H9 (cell line): ENCODE measurements at regions not wholly inside any gene's neighbourhood (a gene's known extent, or its start where the extent isn't known, plus 50 kb on each side); places are given as distances from the start of the nearest gene placed in this dataset.

ENCODE experiments used
- DNase-seq: peaks from one replicate; pipeline ENCODE4 v3.0.0-alpha.2; 2017
- H2AFZ ChIP-seq: one replicate; pipeline ENCODE4 v1.6.1; 2013; ENCODE audit warnings: mild to moderate bottlenecking, low read length, control low read depth, moderate library complexity
- H2AK5ac ChIP-seq: 2 replicates; pipeline ENCODE4 v1.6.1; 2013; ENCODE audit warnings: low read length, control low read depth, mixed read lengths; ENCODE audit not compliant: insufficient read length
- H2BK120ac ChIP-seq: one replicate; pipeline ENCODE4 v1.6.1; 2013; ENCODE audit warnings: low read depth, mild to moderate bottlenecking, low read length, control low read depth, inconsistent platforms; ENCODE audit not compliant: poor library complexity, severe bottlenecking
- H2BK12ac ChIP-seq: 2 replicates; pipeline ENCODE4 v1.6.1; 2013; ENCODE audit warnings: low read length, control low read depth, mixed read lengths, low read depth; ENCODE audit not compliant: insufficient read length
- H2BK15ac ChIP-seq: 2 replicates; pipeline ENCODE4 v1.6.1; 2013; ENCODE audit warnings: low read depth, low read length, control low read depth
- H2BK20ac ChIP-seq: one replicate; pipeline ENCODE4 v1.6.1; 2013; ENCODE audit warnings: low read depth, mild to moderate bottlenecking, low read length, control low read depth, inconsistent platforms; ENCODE audit not compliant: poor library complexity, severe bottlenecking
- H2BK5ac ChIP-seq: 2 replicates; pipeline ENCODE4 v1.6.1; 2013; ENCODE audit warnings: low read length, control low read depth, mixed read lengths; ENCODE audit not compliant: insufficient read length
- H3K14ac ChIP-seq: 2 replicates; pipeline ENCODE4 v1.6.1; 2013; ENCODE audit warnings: low read length, control low read depth; ENCODE audit not compliant: insufficient read depth
- H3K18ac ChIP-seq: 2 replicates; pipeline ENCODE4 v1.6.1; 2013; ENCODE audit warnings: low read depth, mild to moderate bottlenecking, mixed read lengths, low read length, control low read depth; ENCODE audit not compliant: insufficient read length
- H3K23ac ChIP-seq: 2 replicates; pipeline ENCODE4 v1.6.1; 2013; ENCODE audit warnings: low read length, control low read depth, mixed read lengths, low read depth; ENCODE audit not compliant: insufficient read length
- H3K23me2 ChIP-seq: 2 replicates; pipeline ENCODE4 v1.6.1; 2013; ENCODE audit warnings: low read depth, mild to moderate bottlenecking, mixed read lengths, low read length, control low read depth; ENCODE audit not compliant: insufficient read length, poor library complexity, severe bottlenecking
- H3K27ac ChIP-seq: 2 replicates; pipeline ENCODE4 v1.5.1; 2013; ENCODE audit warnings: low read length, control low read depth, mixed read lengths, low read depth; ENCODE audit not compliant: insufficient read length
- H3K27me3 ChIP-seq: 2 replicates; pipeline ENCODE4 v1.6.1; 2013; ENCODE audit warnings: low read length, control low read depth, inconsistent platforms; ENCODE audit not compliant: insufficient read depth
- H3K4ac ChIP-seq: 2 replicates; pipeline ENCODE4 v1.6.1; 2013; ENCODE audit warnings: low read depth, mild to moderate bottlenecking, control low read depth, inconsistent platforms, low read length, moderate library complexity
- H3K4me1 ChIP-seq: 2 replicates; pipeline ENCODE4 v1.6.1; 2013; ENCODE audit warnings: low read length, control low read depth, inconsistent platforms; ENCODE audit not compliant: insufficient read depth
- H3K4me2 ChIP-seq: 2 replicates; pipeline ENCODE4 v1.6.1; 2013; ENCODE audit warnings: low read length, control low read depth, mixed read lengths; ENCODE audit not compliant: insufficient read length, insufficient read depth
- H3K56ac ChIP-seq: 2 replicates; pipeline ENCODE4 v1.6.1; 2013; ENCODE audit warnings: low read depth, mild to moderate bottlenecking, mixed read lengths, low read length, control low read depth; ENCODE audit not compliant: insufficient read length
- H3K79me1 ChIP-seq: 2 replicates; pipeline ENCODE4 v1.6.1; 2013; ENCODE audit warnings: low read depth, mild to moderate bottlenecking, moderate library complexity, low read length, control low read depth, inconsistent platforms; ENCODE audit not compliant: insufficient read depth, poor library complexity, severe bottlenecking
- H3K79me2 ChIP-seq: 2 replicates; pipeline ENCODE4 v1.6.1; 2013; ENCODE audit warnings: low read length, control low read depth, inconsistent platforms; ENCODE audit not compliant: insufficient read depth
- H3K9ac ChIP-seq: 2 replicates; pipeline ENCODE4 v1.6.1; 2013; ENCODE audit warnings: low read length, control low read depth, mixed read lengths; ENCODE audit not compliant: insufficient read length; ENCODE audit errors: extremely low read depth
- H3K9me3 ChIP-seq: one replicate; pipeline ENCODE4 v1.6.1; 2013; ENCODE audit warnings: low read depth, low read length, inconsistent platforms; ENCODE audit not compliant: control insufficient read depth
- H3T11ph ChIP-seq: one replicate; pipeline ENCODE4 v1.6.1; 2013; ENCODE audit warnings: mild to moderate bottlenecking, low read length, control low read depth, inconsistent platforms
- H4K20me1 ChIP-seq: one replicate; pipeline ENCODE4 v1.6.1; 2013; ENCODE audit not compliant: control insufficient read depth, insufficient read length, insufficient read depth
- H4K5ac ChIP-seq: 2 replicates; pipeline ENCODE4 v1.6.1; 2013; ENCODE audit warnings: low read depth, mild to moderate bottlenecking, mixed read lengths, low read length, control low read depth; ENCODE audit not compliant: insufficient read length
- H4K8ac ChIP-seq: replicated peaks from 2 replicates; pipeline ENCODE4 v1.6.1; 2013; ENCODE audit warnings: low read length, control low read depth, mixed read lengths, low read depth; ENCODE audit not compliant: insufficient read length
- H4K91ac ChIP-seq: 2 replicates; pipeline ENCODE4 v1.6.1; 2013; ENCODE audit warnings: low read depth, mild to moderate bottlenecking, moderate library complexity, mixed read lengths, low read length, control low read depth; ENCODE audit not compliant: insufficient read length
- H3K27ac Mint-ChIP-seq, 3 experiments: 2 replicates in 2 of 3; 3 replicates in 1 of 3; pipeline ENCODE4 v1.8.0; 2020 to 2021; ENCODE audit warnings: mixed read lengths in 3 of 3, mild to moderate bottlenecking in 1 of 3, moderate library complexity in 1 of 3
- H3K27me3 Mint-ChIP-seq: 2 replicates; pipeline ENCODE4 v1.8.0; 2021; ENCODE audit warnings: low read depth, mild to moderate bottlenecking, moderate library complexity, mixed read lengths
- H3K36me3 Mint-ChIP-seq, 3 experiments: 2 replicates in 2 of 3; 3 replicates in 1 of 3; pipeline ENCODE4 v1.8.0; 2020 to 2021; ENCODE audit warnings: low read depth in 3 of 3, mixed read lengths in 3 of 3; ENCODE audit not compliant: insufficient read depth in 1 of 3
- H3K4me1 Mint-ChIP-seq, 2 experiments: 2 replicates each; pipeline ENCODE4 v1.8.0; 2020; ENCODE audit warnings: mixed read lengths in 2 of 2
- H3K4me3 Mint-ChIP-seq, 2 experiments: 2 replicates in 1 of 2; 3 replicates in 1 of 2; pipeline ENCODE4 v1.8.0; 2020 to 2021; ENCODE audit warnings: mild to moderate bottlenecking in 2 of 2, mixed read lengths in 2 of 2, moderate library complexity in 1 of 2
- H3K9me3 Mint-ChIP-seq, 2 experiments: 2 replicates in 1 of 2; 3 replicates in 1 of 2; pipeline ENCODE4 v1.8.0; 2020; ENCODE audit warnings: mild to moderate bottlenecking in 2 of 2, mixed read lengths in 2 of 2, moderate library complexity in 1 of 2
- WGBS: extraction: QIAGEN DNeasy Blood & Tissue Kit; methylation state at CpG from one replicate; pipeline ENCODE4 v1.1.7; 2013; ENCODE audit warnings: missing lambda C conversion rate, low lambda C conversion rate, mixed read lengths; ENCODE audit not compliant: insufficient read length; ENCODE audit errors: extremely low coverage; 5-methylcytosine and 5-hydroxymethylcytosine counted together
- TF ChIP-seq, protein P1 (sequence below): fragments of 200-600 bp; sonication (generic); conservative IDR thresholded peaks from 3 replicates; pipeline ENCODE4 v1.8.0; 2021; ENCODE audit warnings: antibody characterized with exemption, mild to moderate bottlenecking

DNA sequence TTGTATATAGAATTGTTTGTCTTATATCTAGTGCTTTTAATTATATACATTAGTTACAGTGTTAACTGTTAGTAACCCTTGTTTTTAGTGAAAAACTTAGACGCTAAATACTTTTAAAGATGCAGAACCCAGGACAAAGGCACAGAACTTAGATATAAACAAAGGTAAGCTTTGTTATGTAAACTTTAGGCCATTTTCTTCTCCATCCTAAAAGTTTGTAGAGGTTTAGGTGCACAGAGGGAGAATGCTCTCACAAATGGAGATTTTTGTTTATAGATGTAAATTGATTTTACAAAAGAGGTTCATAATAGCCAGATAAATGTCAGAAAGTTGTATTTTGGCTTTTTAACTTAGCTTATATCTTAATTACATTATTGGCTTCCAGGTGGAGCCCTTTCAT lies 490.5 kb upstream of the LRRC7 start:
- H2AFZ ChIP-seq = no peak overlapping the region
- Mint-ChIP-seq H3K4me3 (peak overlapping the region in 1 of 2 experiments; percentile 34; a peak in 2 of 5 replicates), H3K36me3 (peaks cover 9 to 22% (median 17%) of the 10 kb centered on the region in 3 experiments; a peak in 6 of 7 replicates), H3K27ac (peak overlapping the region; percentile 88 to 98 (median 93); a peak in 6 of 7 replicates), H3K4me1 (peaks cover 62 to 66% of the 10 kb centered on the region in 2 experiments), H3K9me3 (peaks cover 9 to 21% of the 10 kb centered on the region in 2 experiments), H3K27me3 (no peaks in the 10 kb centered on the region; the same call in 1 of the 2 replicates)
- H3K4me2 ChIP-seq = peak overlapping the region; percentile 34
- no peak overlapping the region for H3K23ac ChIP-seq
- DNase-seq = no peak
- H4K91ac ChIP-seq = no peak overlapping the region
- H3K18ac ChIP-seq = no peak overlapping the region
- no peak overlapping the region for H3T11ph ChIP-seq
- H3K56ac ChIP-seq = no peak overlapping the region
- no peak overlapping the region for H3K14ac ChIP-seq
- H3K23me2 ChIP-seq = no peaks in the 10 kb centered on the region
- no peaks in the 10 kb centered on the region for H3K27me3 ChIP-seq
- H2BK15ac ChIP-seq = no peak overlapping the region
- no peaks in the 10 kb centered on the region for H3K9me3 ChIP-seq
- no peak overlapping the region for H2AK5ac ChIP-seq
- H2BK12ac ChIP-seq = no peak overlapping the region
- H3K4me1 ChIP-seq = peaks cover 4% of the 10 kb centered on the region
- H2BK20ac ChIP-seq = no peak overlapping the region
- H3K79me1 ChIP-seq = no peaks in the 10 kb centered on the region
- no peak overlapping the region for H3K4ac ChIP-seq
- H4K5ac ChIP-seq = no peak overlapping the region
- H2BK5ac ChIP-seq = no peak overlapping the region
- H4K8ac ChIP-seq = no peak overlapping the region
- no peak overlapping the region for H3K27ac ChIP-seq
- H3K9ac ChIP-seq = no peak overlapping the region
- TF ChIP-seq, protein P1, sequence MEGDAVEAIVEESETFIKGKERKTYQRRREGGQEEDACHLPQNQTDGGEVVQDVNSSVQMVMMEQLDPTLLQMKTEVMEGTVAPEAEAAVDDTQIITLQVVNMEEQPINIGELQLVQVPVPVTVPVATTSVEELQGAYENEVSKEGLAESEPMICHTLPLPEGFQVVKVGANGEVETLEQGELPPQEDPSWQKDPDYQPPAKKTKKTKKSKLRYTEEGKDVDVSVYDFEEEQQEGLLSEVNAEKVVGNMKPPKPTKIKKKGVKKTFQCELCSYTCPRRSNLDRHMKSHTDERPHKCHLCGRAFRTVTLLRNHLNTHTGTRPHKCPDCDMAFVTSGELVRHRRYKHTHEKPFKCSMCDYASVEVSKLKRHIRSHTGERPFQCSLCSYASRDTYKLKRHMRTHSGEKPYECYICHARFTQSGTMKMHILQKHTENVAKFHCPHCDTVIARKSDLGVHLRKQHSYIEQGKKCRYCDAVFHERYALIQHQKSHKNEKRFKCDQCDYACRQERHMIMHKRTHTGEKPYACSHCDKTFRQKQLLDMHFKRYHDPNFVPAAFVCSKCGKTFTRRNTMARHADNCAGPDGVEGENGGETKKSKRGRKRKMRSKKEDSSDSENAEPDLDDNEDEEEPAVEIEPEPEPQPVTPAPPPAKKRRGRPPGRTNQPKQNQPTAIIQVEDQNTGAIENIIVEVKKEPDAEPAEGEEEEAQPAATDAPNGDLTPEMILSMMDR = no peak
- no peaks in the 10 kb centered on the region for H4K20me1 ChIP-seq
- no peaks in the 10 kb centered on the region for H3K79me2 ChIP-seq
- no CpG with 5 or more reads among the region's 1 CpG for WGBS
- no peak overlapping the region for H2BK120ac ChIP-seq
